Activated CD4-positive, alpha-beta memory T cell treated with anti-CD3 and anti-CD28 coated beads, Interleukin-2, amount 10 ng/mL, durations not matched to agents 7 days and 5 days (primary cell): ENCODE measurements at regions not wholly inside any gene's neighbourhood (a gene's known extent, or its start where the extent isn't known, plus 50 kb on each side); places are given as distances from the start of the nearest gene placed in this dataset.

Experiments used
- CTCF ChIA-PET: fragments of 350-600 bp; sonication (Branson Sonifier 250); formaldehyde crosslinking; loops from one replicate; lab custom pipeline; 2021; ENCODE audit warnings: antibody characterized with exemption, inconsistent platforms; lab: Charles Lee
- POLR2A ChIA-PET: fragments of 350-600 bp; sonication (Branson Sonifier 250); formaldehyde crosslinking; loops from one replicate; lab custom pipeline; 2021; ENCODE audit warnings: antibody characterized with exemption; lab: Charles Lee
- DNase-seq: peaks from one replicate; pipeline ENCODE4 v3.0.0-alpha.2; 2020
- H3K27ac Mint-ChIP-seq: one replicate; pipeline ENCODE4 v1.8.0; 2021; ENCODE audit warnings: mild to moderate bottlenecking, mixed read lengths
- H3K27me3 Mint-ChIP-seq: one replicate; pipeline ENCODE4 v1.8.0; 2021; ENCODE audit warnings: mixed read lengths
- H3K36me3 Mint-ChIP-seq: one replicate; pipeline ENCODE4 v1.8.0; 2021; ENCODE audit warnings: low read depth, mixed read lengths
- H3K4me1 Mint-ChIP-seq: one replicate; pipeline ENCODE4 v1.8.0; 2021; ENCODE audit warnings: mixed read lengths
- H3K4me3 Mint-ChIP-seq: one replicate; pipeline ENCODE4 v1.8.0; 2021; ENCODE audit warnings: mild to moderate bottlenecking, mixed read lengths
- H3K9me3 Mint-ChIP-seq: one replicate; pipeline ENCODE4 v1.8.0; 2021; ENCODE audit warnings: mixed read lengths

GRCh38 chr7:130932667-130933432, 198.8 kb upstream of the KLF14 start:
- H3K4me3 Mint-ChIP-seq = no peak overlapping the region
- peak overlapping the region; percentile 26 for H3K27ac Mint-ChIP-seq
- H3K4me1 Mint-ChIP-seq = peaks cover 86% of the 10 kb centered on the region
- no peak for DNase-seq
- POLR2A ChIA-PET = interaction anchor here (5.2 to 6.3 kb wide), 2 partner anchors 6 to 27 kb away, joined by 44 to 65 read pairs; no protein-coding TSS in a partner anchor
- H3K36me3 Mint-ChIP-seq = peaks cover 71% of the 10 kb centered on the region
- CTCF ChIA-PET = interaction anchor here (1.4 to 3.8 kb wide), 3 partner anchors 22 to 36 kb away, joined by 5 to 28 read pairs (median 6); no protein-coding TSS in a partner anchor
- H3K27me3 Mint-ChIP-seq = no peaks in the 10 kb centered on the region
- H3K9me3 Mint-ChIP-seq = no peaks in the 10 kb centered on the region

GRCh38 chr7:130933919-130934318, 199.9 kb upstream of the KLF14 start:
- Mint-ChIP-seq H3K9me3 (no peaks in the 10 kb centered on the region), H3K4me3 (no peak overlapping the region), H3K36me3 (peaks cover 70% of the 10 kb centered on the region), H3K4me1 (peaks cover 86% of the 10 kb centered on the region), H3K27me3 (no peaks in the 10 kb centered on the region), H3K27ac (peak overlapping the region; percentile 41)
- ChIA-PET CTCF (interaction anchor here (1.4 kb wide), 1 partner anchor 37 kb away, joined by 6 read pairs; no protein-coding TSS in a partner anchor), POLR2A (interaction anchor here (1.5 to 6.3 kb wide), 2 partner anchors 26 to 36 kb away, joined by 3 to 44 read pairs; no protein-coding TSS in a partner anchor)
- no peak for DNase-seq

- Mint-ChIP-seq H3K9me3 (no peaks in the 10 kb centered on the region), H3K27ac (peak overlapping the region; percentile 48), H3K27me3 (no peaks in the 10 kb centered on the region), H3K4me1 (peaks cover 85% of the 10 kb centered on the region), H3K4me3 (no peak overlapping the region), H3K36me3 (peaks cover 75% of the 10 kb centered on the region)
- CTCF ChIA-PET = no interaction called here
- POLR2A ChIA-PET = interaction anchor here (1.1 to 7.8 kb wide), 3 partner anchors 18 to 77 kb away, joined by 3 to 294 read pairs (median 5); no protein-coding TSS in a partner anchor
- no peak for DNase-seq
Observed at GRCh38 chr7:130935564-130936157, 201.7 kb upstream of the KLF14 start.

GRCh38 chr7:130936202-130936931, 202.4 kb upstream of the KLF14 start:
- no peak overlapping the region for H3K4me3 Mint-ChIP-seq
- H3K27ac Mint-ChIP-seq = peak overlapping the region; percentile 75
- ChIA-PET CTCF (interaction anchor here (0.6 to 1.3 kb wide), 3 partner anchors 22 to 58 kb away, joined by 3 to 7 read pairs (median 4); no protein-coding TSS in a partner anchor), POLR2A (interaction anchor here (1.1 to 7.8 kb wide), 4 partner anchors 6 to 76 kb away, joined by 3 to 294 read pairs (median 35); no protein-coding TSS in a partner anchor)
- no peaks in the 10 kb centered on the region for H3K27me3 Mint-ChIP-seq
- H3K4me1 Mint-ChIP-seq = peaks cover 85% of the 10 kb centered on the region
- H3K36me3 Mint-ChIP-seq = peaks cover 76% of the 10 kb centered on the region
- no peaks in the 10 kb centered on the region for H3K9me3 Mint-ChIP-seq
- DNase-seq = no peak

- Mint-ChIP-seq H3K9me3 (no peaks in the 10 kb centered on the region), H3K4me3 (no peak overlapping the region), H3K4me1 (peaks cover 86% of the 10 kb centered on the region)
Observed at GRCh38 chr7:130937016-130937415, 203.0 kb upstream of the KLF14 start.

GRCh38 chr7:130937830-130938229, 203.8 kb upstream of the KLF14 start:
- H3K4me3 Mint-ChIP-seq = no peak overlapping the region
- H3K4me1 Mint-ChIP-seq = peaks cover 88% of the 10 kb centered on the region
- H3K36me3 Mint-ChIP-seq = peaks cover 81% of the 10 kb centered on the region
- H3K27ac Mint-ChIP-seq = peak overlapping the region; percentile 87
- DNase-seq = no peak
- ChIA-PET POLR2A (interaction anchor here (1.2 to 7.8 kb wide), 10 partner anchors 8 to 172 kb away, joined by 3 to 294 read pairs (median 6); no protein-coding TSS in a partner anchor), CTCF (interaction anchor here (0.8 to 1.6 kb wide), 5 partner anchors 21 to 62 kb away, joined by 3 to 5 read pairs (median 4); no protein-coding TSS in a partner anchor)
- H3K9me3 Mint-ChIP-seq = no peaks in the 10 kb centered on the region
- H3K27me3 Mint-ChIP-seq = no peaks in the 10 kb centered on the region

More at GRCh38 chr7:130937016-130937415, 203.0 kb upstream of the KLF14 start:
- peaks cover 78% of the 10 kb centered on the region for H3K36me3 Mint-ChIP-seq
- DNase-seq = no peak
- no peaks in the 10 kb centered on the region for H3K27me3 Mint-ChIP-seq
- peak overlapping the region; percentile 75 for H3K27ac Mint-ChIP-seq
- CTCF ChIA-PET = interaction anchor here (0.6 to 1.3 kb wide), 4 partner anchors 21 to 63 kb away, joined by 3 to 7 read pairs (median 4); no protein-coding TSS in a partner anchor
- POLR2A ChIA-PET = interaction anchor here (1.1 to 7.8 kb wide), 8 partner anchors 7 to 173 kb away, joined by 3 to 294 read pairs (median 8); no protein-coding TSS in a partner anchor

- H3K9me3 Mint-ChIP-seq = no peaks in the 10 kb centered on the region
- H3K27ac Mint-ChIP-seq = peak overlapping the region; percentile 87
- POLR2A ChIA-PET = interaction anchor here (1.2 to 7.8 kb wide), 12 partner anchors 8 to 171 kb away, joined by 3 to 294 read pairs (median 6); no protein-coding TSS in a partner anchor
- H3K36me3 Mint-ChIP-seq = peaks cover 83% of the 10 kb centered on the region
- DNase-seq = peak; percentile 57
- H3K4me1 Mint-ChIP-seq = peaks cover 88% of the 10 kb centered on the region
- H3K27me3 Mint-ChIP-seq = no peaks in the 10 kb centered on the region
- CTCF ChIA-PET = interaction anchor here (0.6 to 1.6 kb wide), 14 partner anchors 10 to 294 kb away, joined by 3 to 5 read pairs (median 3); no protein-coding TSS in a partner anchor
- peak overlapping the region; percentile 15 for H3K4me3 Mint-ChIP-seq
Observed at GRCh38 chr7:130938661-130939060, 204.7 kb upstream of the KLF14 start.

GRCh38 chr7:130939321-130940095, 205.5 kb upstream of the KLF14 start:
- CTCF ChIA-PET = interaction anchor here (0.6 to 1.6 kb wide), 16 partner anchors 11 to 293 kb away, joined by 3 to 8 read pairs (median 4); no protein-coding TSS in a partner anchor
- no peak for DNase-seq
- H3K9me3 Mint-ChIP-seq = no peaks in the 10 kb centered on the region
- no peaks in the 10 kb centered on the region for H3K27me3 Mint-ChIP-seq
- peak overlapping the region; percentile 87 for H3K27ac Mint-ChIP-seq
- H3K4me1 Mint-ChIP-seq = peaks cover 86% of the 10 kb centered on the region
- peaks cover 82% of the 10 kb centered on the region for H3K36me3 Mint-ChIP-seq
- POLR2A ChIA-PET = interaction anchor here (1.0 to 7.8 kb wide), 15 partner anchors 9 to 170 kb away, joined by 3 to 294 read pairs (median 6); no protein-coding TSS in a partner anchor
- peak overlapping the region; percentile 26 for H3K4me3 Mint-ChIP-seq

GRCh38 chr7:130940326-130940725, 206.3 kb upstream of the KLF14 start:
- Mint-ChIP-seq H3K36me3 (peaks cover 84% of the 10 kb centered on the region), H3K9me3 (no peaks in the 10 kb centered on the region), H3K27ac (peak overlapping the region; percentile 89), H3K4me3 (peak overlapping the region; percentile 52), H3K4me1 (peaks cover 88% of the 10 kb centered on the region), H3K27me3 (no peaks in the 10 kb centered on the region)
- DNase-seq = no peak
- CTCF ChIA-PET = interaction anchor here (0.9 to 2.1 kb wide), 7 partner anchors 10 to 72 kb away, joined by 3 to 8 read pairs (median 4); no protein-coding TSS in a partner anchor
- POLR2A ChIA-PET = interaction anchor here (1.0 to 7.8 kb wide), 8 partner anchors 10 to 71 kb away, joined by 3 to 294 read pairs (median 5); no protein-coding TSS in a partner anchor

- peaks cover 84% of the 10 kb centered on the region for H3K36me3 Mint-ChIP-seq
- H3K27me3 Mint-ChIP-seq = no peaks in the 10 kb centered on the region
- H3K4me3 Mint-ChIP-seq = peak overlapping the region; percentile 80
- peak overlapping the region; percentile 89 for H3K27ac Mint-ChIP-seq
- no peaks in the 10 kb centered on the region for H3K9me3 Mint-ChIP-seq
- peaks cover 89% of the 10 kb centered on the region for H3K4me1 Mint-ChIP-seq
- no peak for DNase-seq
- ChIA-PET CTCF (interaction anchor here (1.2 to 2.1 kb wide), 4 partner anchors 11 to 72 kb away, joined by 3 to 7 read pairs (median 4); no protein-coding TSS in a partner anchor), POLR2A (interaction anchor here (0.8 to 7.8 kb wide), 8 partner anchors 11 to 70 kb away, joined by 3 to 294 read pairs (median 4); no protein-coding TSS in a partner anchor)
Observed at GRCh38 chr7:130940907-130941306, 206.9 kb upstream of the KLF14 start.
